ENCODE measurements at regions not wholly inside any gene's neighbourhood (a gene's known extent, or its start where the extent isn't known, plus 50 kb on each side); places are given as distances from the start of the nearest gene placed in this dataset.

GRCh38 chr12:123094349-123095077 is 56.4 kb downstream of the PITPNM2 start (continued):
- TF ChIP-seq ISX (CRISPR knock-in tag; conservative IDR thresholded peaks at IDR 0.05): no peak
- no peak for TF ChIP-seq ZNF549 (CRISPR knock-in tag; IDR thresholded peaks at IDR 0.05)
- no peak for TF ChIP-seq DNMT1 (CRISPR knock-in tag; IDR thresholded peaks at IDR 0.05)
- no peak for TF ChIP-seq POLR2AphosphoS5 (IDR thresholded peaks at IDR 0.05; ENCODE audit: low read depth, low read length)
- no peak for TF ChIP-seq ZSCAN12 (CRISPR knock-in tag; IDR thresholded peaks at IDR 0.05)
- TF ChIP-seq HCFC1 (IDR thresholded peaks at IDR 0.05; ENCODE audit: low read depth, low read length): no peak
- TF ChIP-seq POLR2AphosphoS2 (IDR thresholded peaks at IDR 0.05; ENCODE audit: low read depth, low read length): no peak
- TF ChIP-seq ZSCAN22 (CRISPR knock-in tag; IDR thresholded peaks at IDR 0.05): no peak
- no peak; the same call in 1 of the 2 replicates for TF ChIP-seq TFDP1 (CRISPR knock-in tag; IDR thresholded peaks at IDR 0.05; ENCODE audit: borderline replicate concordance)
- TF ChIP-seq PHF21A (CRISPR knock-in tag; IDR thresholded peaks at IDR 0.05): no peak
- TF ChIP-seq PATZ1 (CRISPR knock-in tag; IDR thresholded peaks at IDR 0.05): peak; percentile 52
- TF ChIP-seq ZNF124 (CRISPR knock-in tag; IDR thresholded peaks at IDR 0.05): no peak
- no peak for TF ChIP-seq SRY (CRISPR knock-in tag; IDR thresholded peaks at IDR 0.05)
- TF ChIP-seq TARDBP (CRISPR knock-in tag; IDR thresholded peaks at IDR 0.05): 0 out of 2 replicates have a peak, but pooled peaks have one; percentile 18
- no peak for TF ChIP-seq SIN3A (IDR thresholded peaks at IDR 0.05; ENCODE audit: borderline replicate concordance, low read depth, low read length)
- no peak for TF ChIP-seq TCF7L2 (IDR thresholded peaks at IDR 0.05; ENCODE audit: low read depth, low read length)
- no peak for TF ChIP-seq JARID2 (CRISPR knock-in tag; IDR thresholded peaks at IDR 0.05; ENCODE audit: insufficient replicate concordance)
- no peak for TF ChIP-seq ZNF776 (CRISPR knock-in tag; IDR thresholded peaks at IDR 0.05)
- TF ChIP-seq PLRG1 (conservative IDR thresholded peaks at IDR 0.05): no peak
- TF ChIP-seq MBNL3 (CRISPR knock-in tag; conservative IDR thresholded peaks at IDR 0.05): no peak
- TF ChIP-seq ZXDC (CRISPR knock-in tag; IDR thresholded peaks at IDR 0.05): no peak
- TF ChIP-seq SP140L (CRISPR knock-in tag; IDR thresholded peaks at IDR 0.05; ENCODE audit: borderline replicate concordance): no peak
- no peak for TF ChIP-seq GRHL1 (CRISPR knock-in tag; conservative IDR thresholded peaks at IDR 0.05)
- TF ChIP-seq ISL2 (CRISPR knock-in tag; IDR thresholded peaks at IDR 0.05): no peak
- no peak for TF ChIP-seq ZNF547 (CRISPR knock-in tag; IDR thresholded peaks at IDR 0.05)
- no peak for TF ChIP-seq NRL (CRISPR knock-in tag; IDR thresholded peaks at IDR 0.05; ENCODE audit: borderline replicate concordance)

Measured in HepG2 (cell line).